ENCODE measurements at regions not wholly inside any gene's neighbourhood (a gene's known extent, or its start where the extent isn't known, plus 50 kb on each side); places are given as distances from the start of the nearest gene placed in this dataset.

- peaks cover 19% of the 10 kb centered on the region for H3K9me3 Mint-ChIP-seq
- peaks cover 9% of the 10 kb centered on the region for H3K4me1 Mint-ChIP-seq
- no peak overlapping the region for H3K27ac Mint-ChIP-seq
- no peaks in the 10 kb centered on the region for H3K36me3 Mint-ChIP-seq
- TF ChIP-seq CTCF (IDR thresholded peaks at IDR 0.05; ENCODE audit: unreplicated experiment), result no peak
- no peak overlapping the region for H3K4me3 Mint-ChIP-seq
- no peak for DNase-seq (ENCODE audit: low spot score in 2 of 2, unreplicated experiment in 2 of 2)
- H3K27me3 Mint-ChIP-seq (ENCODE audit: low read depth), result no peaks in the 10 kb centered on the region
These were observed 169.2 kb upstream of the RGMB start for GRCh38 chr5:98604301-98604700.

- DNase-seq (ENCODE audit: low spot score in 2 of 2, unreplicated experiment in 2 of 2), result no peak
- no peak overlapping the region for H3K4me3 Mint-ChIP-seq
- peaks cover 9% of the 10 kb centered on the region for H3K4me1 Mint-ChIP-seq
- H3K9me3 Mint-ChIP-seq, result peaks cover 15% of the 10 kb centered on the region
- H3K27ac Mint-ChIP-seq, result no peak overlapping the region
- TF ChIP-seq CTCF (IDR thresholded peaks at IDR 0.05; ENCODE audit: unreplicated experiment), result no peak
- H3K27me3 Mint-ChIP-seq (ENCODE audit: low read depth), result no peaks in the 10 kb centered on the region
- no peaks in the 10 kb centered on the region for H3K36me3 Mint-ChIP-seq
These were observed 168.6 kb upstream of the RGMB start for GRCh38 chr5:98604721-98605425.

GRCh38 chr5:98605426-98605825, 168.0 kb upstream of the RGMB start:
- Mint-ChIP-seq H3K9me3 (peaks cover 10% of the 10 kb centered on the region), H3K27ac (no peak overlapping the region), H3K27me3 (ENCODE audit: low read depth) (no peaks in the 10 kb centered on the region), H3K4me3 (no peak overlapping the region), H3K4me1 (peaks cover 9% of the 10 kb centered on the region), H3K36me3 (no peaks in the 10 kb centered on the region)
- no peak for DNase-seq (ENCODE audit: low spot score in 2 of 2, unreplicated experiment in 2 of 2)
- TF ChIP-seq CTCF (IDR thresholded peaks at IDR 0.05; ENCODE audit: unreplicated experiment), result no peak

- no peaks in the 10 kb centered on the region for H3K27me3 Mint-ChIP-seq (ENCODE audit: low read depth)
- H3K36me3 Mint-ChIP-seq, result no peaks in the 10 kb centered on the region
- H3K27ac Mint-ChIP-seq, result no peak overlapping the region
- H3K9me3 Mint-ChIP-seq, result peaks cover 2% of the 10 kb centered on the region
- no peak overlapping the region for H3K4me3 Mint-ChIP-seq
- no peak for DNase-seq (ENCODE audit: low spot score in 2 of 2, unreplicated experiment in 2 of 2)
- H3K4me1 Mint-ChIP-seq, result peaks cover 9% of the 10 kb centered on the region
- no peak for TF ChIP-seq CTCF (IDR thresholded peaks at IDR 0.05; ENCODE audit: unreplicated experiment)
These were observed 166.5 kb upstream of the RGMB start for GRCh38 chr5:98606961-98607360.

- no peak overlapping the region for H3K4me3 Mint-ChIP-seq
- H3K4me1 Mint-ChIP-seq, result peaks cover 9% of the 10 kb centered on the region
- H3K27ac Mint-ChIP-seq, result no peak overlapping the region
- DNase-seq (ENCODE audit: low spot score in 2 of 2, unreplicated experiment in 2 of 2), result no peak
- TF ChIP-seq CTCF (IDR thresholded peaks at IDR 0.05; ENCODE audit: unreplicated experiment), result no peak
- no peaks in the 10 kb centered on the region for H3K9me3 Mint-ChIP-seq
- no peaks in the 10 kb centered on the region for H3K36me3 Mint-ChIP-seq
- no peaks in the 10 kb centered on the region for H3K27me3 Mint-ChIP-seq (ENCODE audit: low read depth)
These were observed 165.4 kb upstream of the RGMB start for GRCh38 chr5:98608052-98608451.

- H3K36me3 Mint-ChIP-seq, result no peaks in the 10 kb centered on the region
- H3K4me3 Mint-ChIP-seq, result no peak overlapping the region
- H3K27me3 Mint-ChIP-seq (ENCODE audit: low read depth), result no peaks in the 10 kb centered on the region
- no peak overlapping the region for H3K27ac Mint-ChIP-seq
- TF ChIP-seq CTCF (IDR thresholded peaks at IDR 0.05; ENCODE audit: unreplicated experiment), result no peak
- no peak for DNase-seq (ENCODE audit: low spot score in 2 of 2, unreplicated experiment in 2 of 2)
- H3K9me3 Mint-ChIP-seq, result no peaks in the 10 kb centered on the region
- H3K4me1 Mint-ChIP-seq, result no peaks in the 10 kb centered on the region
These were observed 159.1 kb upstream of the RGMB start for GRCh38 chr5:98614341-98614740.

Data from mesothelial cell of epicardium (in vitro differentiated cells).